GM19351 (cell line): ENCODE measurements at regions not wholly inside any gene's neighbourhood (a gene's known extent, or its start where the extent isn't known, plus 50 kb on each side); places are given as distances from the start of the nearest gene placed in this dataset.

Source experiments
- ATAC-seq: cut with Tn5 transposase; IDR thresholded peaks from one replicate; pipeline ENCODE4 v1.9.1; 2021; ENCODE audit warnings: mild to moderate bottlenecking, moderate library complexity; ENCODE audit not compliant: unreplicated experiment

DNA sequence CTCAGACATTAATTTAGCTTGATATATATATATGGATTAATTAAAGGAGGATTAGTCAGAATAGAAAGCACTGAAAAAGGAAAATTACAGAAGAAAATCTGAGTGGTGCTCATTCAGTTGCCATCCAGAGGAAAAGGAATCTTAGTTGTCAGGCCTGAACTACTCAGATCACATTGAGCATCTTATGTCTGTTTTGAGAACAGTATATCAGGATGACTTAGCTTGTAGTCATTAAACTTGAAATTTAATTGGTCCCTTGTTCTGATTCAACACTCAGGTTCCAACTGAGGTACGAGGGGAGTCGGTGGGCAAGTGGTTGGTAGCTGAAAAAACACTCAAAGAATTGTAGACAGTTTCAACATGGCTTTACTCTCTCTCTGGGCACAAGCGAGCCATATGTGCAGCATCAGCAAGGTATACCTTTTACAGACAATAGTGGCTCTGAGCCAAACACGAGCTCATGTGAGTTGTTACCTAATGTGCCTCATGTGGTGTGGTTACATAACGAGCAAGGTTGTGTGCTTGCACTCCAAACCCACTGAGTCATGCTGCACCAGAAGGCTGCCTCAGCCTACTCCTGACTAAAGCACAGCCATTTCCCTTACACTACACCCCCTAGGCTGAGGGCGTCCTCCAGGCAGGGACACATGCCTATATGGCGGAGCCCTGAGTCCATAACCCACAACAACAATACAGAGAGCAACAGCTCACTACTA is 73.0 kb upstream of the HMGN3 start:
- no peak for ATAC-seq

DNA sequence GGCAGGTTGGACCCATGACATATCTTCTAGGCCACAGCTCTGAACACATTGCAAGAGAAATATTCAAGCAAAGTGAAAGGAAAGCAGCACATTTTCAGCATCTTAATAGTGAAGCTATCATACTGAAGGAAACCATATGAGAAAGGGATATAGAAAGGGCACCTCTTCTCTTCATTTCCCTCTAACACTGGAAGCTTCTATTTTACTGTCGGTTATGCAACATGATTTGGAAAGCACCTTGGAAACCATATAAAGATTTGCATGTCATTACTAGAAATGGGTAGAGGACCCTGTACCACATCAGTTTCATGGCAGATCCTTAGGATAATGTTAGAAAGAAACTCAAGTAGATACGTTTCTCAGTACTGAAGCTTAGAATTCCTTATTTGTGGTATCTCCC is 70.5 kb upstream of the HMGN3 start:
- no peak for ATAC-seq

DNA sequence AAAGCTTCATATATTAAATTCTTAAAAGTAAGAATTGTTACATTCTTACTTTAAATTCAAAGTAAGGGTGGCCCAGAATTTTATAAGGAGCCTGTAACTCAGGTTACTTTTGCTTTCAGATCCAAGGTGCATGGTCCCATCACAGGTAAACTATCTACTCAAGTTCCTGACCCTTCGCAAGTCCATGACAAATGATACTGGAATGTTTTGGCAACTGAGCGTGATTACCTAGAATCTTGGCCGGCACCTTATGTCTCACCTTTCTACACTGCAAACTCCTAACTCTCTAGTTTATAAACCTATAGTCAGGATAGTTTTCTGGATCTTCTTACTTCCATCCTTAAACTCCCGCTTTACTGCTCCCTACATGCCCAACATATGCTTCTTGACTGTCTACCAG is 67.9 kb upstream of the HMGN3 start:
- no peak for ATAC-seq

DNA sequence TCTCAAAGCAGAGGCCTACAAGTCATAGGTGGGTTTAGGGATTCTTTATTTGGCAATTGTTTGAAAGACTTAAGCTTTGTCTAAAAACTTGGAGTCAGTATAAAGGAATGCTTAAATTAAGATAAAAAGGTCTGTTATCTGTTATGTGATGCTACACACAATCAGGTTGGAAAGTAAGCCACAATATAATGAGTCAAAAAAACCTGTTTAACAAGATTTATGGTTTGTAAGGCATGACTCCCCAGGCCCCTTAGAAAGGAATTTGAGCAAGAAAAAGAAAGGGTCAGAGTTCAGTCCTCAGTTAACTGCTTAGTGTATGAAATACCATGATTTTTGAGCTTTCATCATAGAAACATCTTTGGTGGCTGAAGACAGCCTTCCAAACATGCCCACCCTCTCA is 66.8 kb upstream of the HMGN3 start:
- ATAC-seq, result no peak

DNA sequence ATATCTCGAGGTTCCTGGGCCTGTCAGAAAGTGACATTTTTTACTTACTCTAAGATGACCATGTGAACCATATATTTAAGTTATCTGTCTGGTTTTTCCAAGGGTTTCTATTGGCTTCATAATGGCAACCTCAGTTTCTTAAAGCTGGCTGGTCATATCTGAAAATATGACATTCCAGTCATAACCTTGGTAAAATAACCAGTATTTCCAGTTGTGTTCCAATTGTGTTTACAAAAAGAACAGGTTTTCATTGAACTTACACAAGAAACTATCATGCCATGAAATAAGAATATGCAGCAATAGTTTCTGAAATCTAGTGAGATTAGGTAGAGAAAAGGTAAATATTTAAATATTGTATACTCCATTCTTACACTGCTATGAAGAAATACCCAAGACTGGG is 61.7 kb upstream of the HMGN3 start:
- ATAC-seq, result no peak
